Breast epithelium (tissue), 4 donors: ENCODE measurements at regions not wholly inside any gene's neighbourhood (a gene's known extent, or its start where the extent isn't known, plus 50 kb on each side); places are given as distances from the start of the nearest gene placed in this dataset.

Source experiments
- DNase-seq, 2 donors: peaks; one replicate each; pipeline ENCODE4 v3.0.0-alpha.2; 2019; ENCODE audit warnings: low spot score in 2 of 2
- H3K27ac ChIP-seq, 2 donors: fragments of 200-600 bp; sonication (generic) in 1 of 2; one replicate each; pipeline ENCODE4 v1.5.1; 2016 to 2019; ENCODE audit warnings: mild to moderate bottlenecking in 1 of 2
- H3K27me3 ChIP-seq, 2 donors: fragments of 200-600 bp; sonication (generic) in 1 of 2; one replicate each; pipeline versions ENCODE4 v1.5.1 to v1.6.0; 2017 to 2019; ENCODE audit warnings: control low read depth in 1 of 2, mild to moderate bottlenecking in 1 of 2
- H3K36me3 ChIP-seq: fragments of 200-600 bp; one replicate; pipeline ENCODE4 v1.5.1; 2019
- H3K4me1 ChIP-seq, 2 donors: fragments of 200-600 bp; sonication (generic); one replicate each; pipeline ENCODE4 v1.5.1; 2016 to 2019; ENCODE audit warnings: control low read depth in 1 of 2
- H3K4me3 ChIP-seq, 3 donors: fragments of 200-600 bp; sonication (generic); 1 replicate in 2 of 3; 2 replicates in 1 of 3; pipeline ENCODE4 v1.5.1; 2016 to 2019; ENCODE audit warnings: mild to moderate bottlenecking in 3 of 3, moderate library complexity in 2 of 3
- H3K9me3 ChIP-seq, 2 donors: fragments of 200-600 bp; sonication (generic) in 1 of 2; one replicate each; pipeline ENCODE4 v1.5.1; 2016 to 2019; ENCODE audit warnings: control low read depth in 1 of 2
- CTCF ChIP-seq, 3 donors: fragments of 450-650 bp; IDR thresholded peaks; one replicate each; pipeline ENCODE4 v1.5.1; 2016 to 2017; ENCODE audit warnings: antibody characterized with exemption in 3 of 3, mild to moderate bottlenecking in 3 of 3, moderate library complexity in 3 of 3
- POLR2A ChIP-seq: fragments of 450-650 bp; IDR thresholded peaks from one replicate; pipeline ENCODE4 v1.6.1; 2016; ENCODE audit warnings: antibody characterized with exemption, mild to moderate bottlenecking, moderate library complexity
- POLR2AphosphoS5 ChIP-seq, 3 donors: sonication (generic); formaldehyde crosslinking; IDR thresholded peaks; one replicate each; pipeline ENCODE4 v1.6.1; 2017; ENCODE audit warnings: antibody characterized with exemption in 3 of 3
- intact Hi-C: fragments of 100-400 bp; cut with DNase I; formaldehyde crosslinking; loops from one replicate; pipeline ENCODE4 v1.15.1; 2023; ENCODE audit warnings: low total_unique reads

GRCh38 chr6:105838171-105838570, 248.0 kb upstream of the PRDM1 start:
- Histone ChIP-seq H3K9me3 (no peaks in the 10 kb centered on the region), H3K4me3 (no peak overlapping the region), H3K4me1 (no peaks in the 10 kb centered on the region), H3K36me3 (no peaks in the 10 kb centered on the region), H3K27ac (peak overlapping the region in 1 of 2 donors; percentile 25), H3K27me3 (no peaks in the 10 kb centered on the region)
- no peak for DNase-seq
- no peak for TF ChIP-seq POLR2A
- no peak for TF ChIP-seq CTCF (IDR thresholded peaks at IDR 0.05)
- TF ChIP-seq POLR2AphosphoS5 (IDR thresholded peaks at IDR 0.05), result no peak
- intact Hi-C loops, result no loop called here

GRCh38 chr6:105836889-105837288, 249.2 kb upstream of the PRDM1 start:
- H3K36me3 ChIP-seq, result no peaks in the 10 kb centered on the region
- intact Hi-C loops, result no loop called here
- H3K4me3 ChIP-seq, result no peak overlapping the region
- H3K27ac ChIP-seq, result no peak overlapping the region
- DNase-seq, result no peak
- no peak for TF ChIP-seq POLR2AphosphoS5 (IDR thresholded peaks at IDR 0.05)
- TF ChIP-seq POLR2A, result no peak
- TF ChIP-seq CTCF (IDR thresholded peaks at IDR 0.05), result no peak
- no peaks in the 10 kb centered on the region for H3K9me3 ChIP-seq
- no peaks in the 10 kb centered on the region for H3K4me1 ChIP-seq
- H3K27me3 ChIP-seq, result no peaks in the 10 kb centered on the region

- Histone ChIP-seq H3K4me3 (no peak overlapping the region), H3K36me3 (no peaks in the 10 kb centered on the region), H3K27me3 (no peaks in the 10 kb centered on the region), H3K9me3 (no peaks in the 10 kb centered on the region), H3K27ac (no peak overlapping the region), H3K4me1 (no peaks in the 10 kb centered on the region)
- DNase-seq, result no peak
- intact Hi-C loops, result no loop called here
- TF ChIP-seq POLR2A (no peak), CTCF (IDR thresholded peaks at IDR 0.05) (no peak), POLR2AphosphoS5 (IDR thresholded peaks at IDR 0.05) (no peak)
These were observed 249.8 kb upstream of the PRDM1 start for GRCh38 chr6:105836379-105836778.

- H3K4me3 ChIP-seq, result no peak overlapping the region
- H3K4me1 ChIP-seq, result no peaks in the 10 kb centered on the region
- H3K27ac ChIP-seq, result no peak overlapping the region
- no peaks in the 10 kb centered on the region for H3K36me3 ChIP-seq
- H3K27me3 ChIP-seq, result no peaks in the 10 kb centered on the region
- H3K9me3 ChIP-seq, result no peaks in the 10 kb centered on the region
- intact Hi-C loops, result no loop called here
- TF ChIP-seq POLR2AphosphoS5 (IDR thresholded peaks at IDR 0.05) (no peak), CTCF (IDR thresholded peaks at IDR 0.05) (no peak), POLR2A (no peak)
- DNase-seq, result no peak
These were observed 250.8 kb upstream of the PRDM1 start for GRCh38 chr6:105835373-105835772.

- no peaks in the 10 kb centered on the region for H3K27me3 ChIP-seq
- H3K4me1 ChIP-seq, result no peaks in the 10 kb centered on the region
- DNase-seq, result no peak
- TF ChIP-seq POLR2A (no peak), CTCF (IDR thresholded peaks at IDR 0.05) (no peak), POLR2AphosphoS5 (IDR thresholded peaks at IDR 0.05) (no peak)
- intact Hi-C loops, result no loop called here
- no peaks in the 10 kb centered on the region for H3K9me3 ChIP-seq
- no peak overlapping the region for H3K4me3 ChIP-seq
- no peaks in the 10 kb centered on the region for H3K36me3 ChIP-seq
- H3K27ac ChIP-seq, result no peak overlapping the region
These were observed 251.9 kb upstream of the PRDM1 start for GRCh38 chr6:105833959-105834947.
